ENCODE measurements at regions not wholly inside any gene's neighbourhood (a gene's known extent, or its start where the extent isn't known, plus 50 kb on each side); places are given as distances from the start of the nearest gene placed in this dataset.

DNA sequence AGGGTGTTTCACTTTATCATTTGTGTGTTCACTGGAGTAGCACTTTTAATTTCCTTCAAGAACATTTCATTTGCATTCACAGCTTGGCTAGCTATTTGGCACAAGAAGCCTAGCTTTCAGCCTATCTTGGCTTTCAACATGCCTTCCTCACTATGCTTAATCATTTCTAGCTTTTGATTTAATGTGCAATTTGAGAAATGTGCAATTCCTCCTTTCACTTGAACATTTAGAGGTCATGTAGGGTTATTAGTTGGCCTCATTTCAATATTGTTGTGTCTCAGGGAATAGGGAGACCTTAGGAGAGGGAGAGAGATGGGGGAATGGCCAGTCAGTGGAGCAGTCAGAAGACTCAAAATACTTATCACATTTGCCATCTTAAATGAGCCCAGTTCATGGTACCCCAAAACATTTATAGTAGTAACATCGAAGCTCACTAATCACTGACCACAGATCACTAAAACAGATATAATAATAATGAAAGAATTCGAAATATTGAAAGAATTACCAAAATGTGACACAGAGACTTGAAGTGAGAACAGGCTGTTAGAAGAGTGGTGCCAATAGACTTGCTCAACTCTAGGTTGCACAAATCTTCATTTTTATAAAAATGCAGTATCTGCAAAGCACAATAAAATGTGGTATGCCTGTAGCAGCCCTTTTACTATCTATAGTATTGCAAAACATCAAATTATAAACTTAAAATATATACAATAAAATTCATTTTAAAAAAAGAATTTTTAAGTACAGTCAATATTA, 561.2 kb downstream of the METTL4 start:
- TF ChIP-seq SUZ12 (IDR thresholded peaks at IDR 0.05; ENCODE audit: extremely low read depth, insufficient read depth, insufficient read length), result no peak
- no peak for TF ChIP-seq YY1 (IDR thresholded peaks at IDR 0.05; ENCODE audit: insufficient read depth, insufficient read length)
- no peak for TF ChIP-seq ZNF274 (IDR thresholded peaks at IDR 0.05; ENCODE audit: low read depth, low read length)

DNA sequence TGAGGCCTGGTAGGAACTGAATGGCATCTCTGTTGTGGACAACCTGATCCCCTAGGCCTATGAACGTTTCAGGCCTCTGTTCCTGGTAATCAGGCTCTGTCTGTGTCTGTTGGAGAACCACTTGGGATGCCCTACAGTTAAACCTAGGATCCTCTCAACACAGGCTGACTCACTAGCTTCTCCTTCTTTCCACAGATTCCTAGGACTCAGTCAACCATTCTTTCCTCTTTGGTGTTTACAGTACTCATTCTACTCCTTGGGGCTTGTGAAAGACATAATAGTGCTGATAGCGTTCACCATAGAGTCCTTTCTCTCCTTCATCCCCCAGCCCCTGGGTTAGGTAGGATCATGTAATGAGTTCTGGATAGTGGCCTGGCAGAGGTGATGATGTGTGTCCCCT, 544.3 kb downstream of the METTL4 start:
- Histone ChIP-seq H3K4me1 (ENCODE audit: insufficient read depth, insufficient read length) (no peaks in the 10 kb centered on the region), H3K9ac (ENCODE audit: insufficient read length, low read depth) (no peak overlapping the region), H3K36me3 (ENCODE audit: insufficient read depth, insufficient read length, low read length) (no peaks in the 10 kb centered on the region), H3K27me3 (ENCODE audit: insufficient read depth, insufficient read length) (no peaks in the 10 kb centered on the region), H3K4me3 (ENCODE audit: insufficient read length, low read depth) (no peak overlapping the region), H3K9me3 (ENCODE audit: insufficient read depth, low read length) (no peaks in the 10 kb centered on the region)
- TF ChIP-seq ZNF274 (IDR thresholded peaks at IDR 0.05; ENCODE audit: low read depth, low read length) (no peak), YY1 (IDR thresholded peaks at IDR 0.05; ENCODE audit: insufficient read depth, insufficient read length) (no peak), SUZ12 (IDR thresholded peaks at IDR 0.05; ENCODE audit: extremely low read depth, insufficient read depth, insufficient read length) (no peak)
- no peak for DNase-seq (ENCODE audit: low read depth, low spot score)

More for the DNA sequence above, 561.2 kb downstream of the METTL4 start:
- Histone ChIP-seq H3K9ac (ENCODE audit: insufficient read length, low read depth) (no peak overlapping the region), H3K9me3 (ENCODE audit: insufficient read depth, low read length) (no peaks in the 10 kb centered on the region), H3K36me3 (ENCODE audit: insufficient read depth, insufficient read length, low read length) (no peaks in the 10 kb centered on the region), H3K4me1 (ENCODE audit: insufficient read depth, insufficient read length) (no peaks in the 10 kb centered on the region), H3K27me3 (ENCODE audit: insufficient read depth, insufficient read length) (no peaks in the 10 kb centered on the region), H3K4me3 (ENCODE audit: insufficient read length, low read depth) (no peak overlapping the region)
- DNase-seq (ENCODE audit: low read depth, low spot score), result no peak

- Histone ChIP-seq H3K9ac (ENCODE audit: insufficient read length, low read depth) (no peak overlapping the region), H3K4me3 (ENCODE audit: insufficient read length, low read depth) (no peak overlapping the region), H3K27me3 (ENCODE audit: insufficient read depth, insufficient read length) (no peaks in the 10 kb centered on the region), H3K9me3 (ENCODE audit: insufficient read depth, low read length) (no peaks in the 10 kb centered on the region), H3K36me3 (ENCODE audit: insufficient read depth, insufficient read length, low read length) (no peaks in the 10 kb centered on the region), H3K4me1 (ENCODE audit: insufficient read depth, insufficient read length) (no peaks in the 10 kb centered on the region)
- no peak for DNase-seq (ENCODE audit: low read depth, low spot score)
- TF ChIP-seq SUZ12 (IDR thresholded peaks at IDR 0.05; ENCODE audit: extremely low read depth, insufficient read depth, insufficient read length), result no peak
- no peak for TF ChIP-seq ZNF274 (IDR thresholded peaks at IDR 0.05; ENCODE audit: low read depth, low read length)
- TF ChIP-seq YY1 (IDR thresholded peaks at IDR 0.05; ENCODE audit: insufficient read depth, insufficient read length), result no peak
Measured at GRCh38 chr18:2027756-2028155, 543.5 kb downstream of the METTL4 start.

GRCh38 chr18:2028986-2029385, 542.3 kb downstream of the METTL4 start:
- no peak for DNase-seq (ENCODE audit: low read depth, low spot score)
- Histone ChIP-seq H3K27me3 (ENCODE audit: insufficient read depth, insufficient read length) (no peaks in the 10 kb centered on the region), H3K4me1 (ENCODE audit: insufficient read depth, insufficient read length) (no peaks in the 10 kb centered on the region), H3K9me3 (ENCODE audit: insufficient read depth, low read length) (no peaks in the 10 kb centered on the region), H3K9ac (ENCODE audit: insufficient read length, low read depth) (no peak overlapping the region), H3K36me3 (ENCODE audit: insufficient read depth, insufficient read length, low read length) (no peaks in the 10 kb centered on the region), H3K4me3 (ENCODE audit: insufficient read length, low read depth) (no peak overlapping the region)
- TF ChIP-seq ZNF274 (IDR thresholded peaks at IDR 0.05; ENCODE audit: low read depth, low read length), result no peak
- no peak for TF ChIP-seq YY1 (IDR thresholded peaks at IDR 0.05; ENCODE audit: insufficient read depth, insufficient read length)
- no peak for TF ChIP-seq SUZ12 (IDR thresholded peaks at IDR 0.05; ENCODE audit: extremely low read depth, insufficient read depth, insufficient read length)

- no peak for DNase-seq (ENCODE audit: low read depth, low spot score)
- H3K4me3 ChIP-seq (ENCODE audit: insufficient read length, low read depth), result no peak overlapping the region
- no peaks in the 10 kb centered on the region for H3K4me1 ChIP-seq (ENCODE audit: insufficient read depth, insufficient read length)
- no peak for TF ChIP-seq ZNF274 (IDR thresholded peaks at IDR 0.05; ENCODE audit: low read depth, low read length)
- no peak for TF ChIP-seq YY1 (IDR thresholded peaks at IDR 0.05; ENCODE audit: insufficient read depth, insufficient read length)
- no peaks in the 10 kb centered on the region for H3K27me3 ChIP-seq (ENCODE audit: insufficient read depth, insufficient read length)
- H3K9me3 ChIP-seq (ENCODE audit: insufficient read depth, low read length), result no peaks in the 10 kb centered on the region
- H3K9ac ChIP-seq (ENCODE audit: insufficient read length, low read depth), result no peak overlapping the region
- H3K36me3 ChIP-seq (ENCODE audit: insufficient read depth, insufficient read length, low read length), result no peaks in the 10 kb centered on the region
Measured at GRCh38 chr18:2030647-2031046, 540.7 kb downstream of the METTL4 start.

DNA sequence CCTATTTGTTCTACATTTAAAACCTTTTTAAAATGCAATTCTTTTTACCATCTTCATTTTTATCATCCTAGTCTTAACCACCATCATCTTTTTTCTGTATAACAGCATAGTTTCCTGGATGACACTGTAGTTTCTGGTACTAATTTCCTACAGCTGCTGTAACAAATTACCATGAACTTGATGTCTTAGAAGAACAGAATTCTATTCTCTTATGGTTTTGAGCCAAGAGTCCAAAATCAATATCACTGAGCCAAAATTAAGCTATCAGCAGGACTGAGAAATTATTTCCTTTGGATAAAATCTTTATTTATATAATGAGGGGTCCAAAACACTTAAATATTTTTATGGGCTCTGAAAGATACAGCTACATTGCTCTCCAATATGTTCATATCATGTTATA, 539.3 kb downstream of the METTL4 start:
- Histone ChIP-seq H3K36me3 (ENCODE audit: insufficient read depth, insufficient read length, low read length) (no peaks in the 10 kb centered on the region), H3K4me3 (ENCODE audit: insufficient read length, low read depth) (no peak overlapping the region), H3K9ac (ENCODE audit: insufficient read length, low read depth) (no peak overlapping the region), H3K4me1 (ENCODE audit: insufficient read depth, insufficient read length) (no peaks in the 10 kb centered on the region), H3K27me3 (ENCODE audit: insufficient read depth, insufficient read length) (no peaks in the 10 kb centered on the region), H3K9me3 (ENCODE audit: insufficient read depth, low read length) (no peaks in the 10 kb centered on the region)
- DNase-seq (ENCODE audit: low read depth, low spot score), result no peak
- TF ChIP-seq YY1 (IDR thresholded peaks at IDR 0.05; ENCODE audit: insufficient read depth, insufficient read length) (no peak), ZNF274 (IDR thresholded peaks at IDR 0.05; ENCODE audit: low read depth, low read length) (no peak), SUZ12 (IDR thresholded peaks at IDR 0.05; ENCODE audit: extremely low read depth, insufficient read depth, insufficient read length) (no peak)

- no peak overlapping the region for H3K9ac ChIP-seq (ENCODE audit: insufficient read length, low read depth)
- H3K4me3 ChIP-seq (ENCODE audit: insufficient read length, low read depth), result no peak overlapping the region
- H3K36me3 ChIP-seq (ENCODE audit: insufficient read depth, insufficient read length, low read length), result no peaks in the 10 kb centered on the region
- DNase-seq (ENCODE audit: low read depth, low spot score), result no peak
- no peak for TF ChIP-seq YY1 (IDR thresholded peaks at IDR 0.05; ENCODE audit: insufficient read depth, insufficient read length)
- no peaks in the 10 kb centered on the region for H3K27me3 ChIP-seq (ENCODE audit: insufficient read depth, insufficient read length)
- no peaks in the 10 kb centered on the region for H3K4me1 ChIP-seq (ENCODE audit: insufficient read depth, insufficient read length)
- H3K9me3 ChIP-seq (ENCODE audit: insufficient read depth, low read length), result 0 out of 2 replicates have a peak, but pooled peaks cover under 1% of the 10 kb centered on the region
Measured at GRCh38 chr18:2035056-2035455, 536.2 kb downstream of the METTL4 start.

Data from NT2/D1 (cell line).